ENCODE measurements at regions not wholly inside any gene's neighbourhood (a gene's known extent, or its start where the extent isn't known, plus 50 kb on each side); places are given as distances from the start of the nearest gene placed in this dataset.

GRCh38 chr12:87274594-87275245 is 754.5 kb downstream of the C12orf50 start:
- peak; percentile 53 for TF ChIP-seq CTCF (IDR thresholded peaks at IDR 0.05; ENCODE audit: insufficient read depth, low read depth, low read length, missing control alignments)
- DNase-seq (ENCODE audit: low read depth) = peak; percentile 29
- H3K4me3 ChIP-seq (ENCODE audit: low read length) = no peak overlapping the region

- no peak for TF ChIP-seq CTCF (IDR thresholded peaks at IDR 0.05; ENCODE audit: insufficient read depth, low read depth, low read length, missing control alignments)
- H3K4me3 ChIP-seq (ENCODE audit: low read length) = no peak overlapping the region
- no peak for DNase-seq (ENCODE audit: low read depth)
Observed at GRCh38 chr12:87272851-87273250, 756.4 kb downstream of the C12orf50 start.

- peak; percentile 8 for DNase-seq (ENCODE audit: low read depth)
- H3K4me3 ChIP-seq (ENCODE audit: low read length) = no peak overlapping the region
- no peak for TF ChIP-seq CTCF (IDR thresholded peaks at IDR 0.05; ENCODE audit: insufficient read depth, low read depth, low read length, missing control alignments)
Observed at GRCh38 chr12:87270919-87271318, 758.3 kb downstream of the C12orf50 start.

GRCh38 chr12:87266305-87266704 is 762.9 kb downstream of the C12orf50 start:
- no peak overlapping the region for H3K4me3 ChIP-seq (ENCODE audit: low read length)
- TF ChIP-seq CTCF (IDR thresholded peaks at IDR 0.05; ENCODE audit: insufficient read depth, low read depth, low read length, missing control alignments) = peak; percentile 38
- peak; percentile 19 for DNase-seq (ENCODE audit: low read depth)

- H3K4me3 ChIP-seq (ENCODE audit: low read length) = no peak overlapping the region
- TF ChIP-seq CTCF (IDR thresholded peaks at IDR 0.05; ENCODE audit: insufficient read depth, low read depth, low read length, missing control alignments) = no peak
- DNase-seq (ENCODE audit: low read depth) = no peak
Observed at GRCh38 chr12:87259391-87259790, 769.8 kb downstream of the C12orf50 start.

- no peak overlapping the region for H3K4me3 ChIP-seq (ENCODE audit: low read length)
- no peak for TF ChIP-seq CTCF (IDR thresholded peaks at IDR 0.05; ENCODE audit: insufficient read depth, low read depth, low read length, missing control alignments)
- DNase-seq (ENCODE audit: low read depth) = no peak
Observed at GRCh38 chr12:87254381-87255030, 774.7 kb downstream of the C12orf50 start.

- H3K4me3 ChIP-seq (ENCODE audit: low read length) = no peak overlapping the region
- no peak for TF ChIP-seq CTCF (IDR thresholded peaks at IDR 0.05; ENCODE audit: insufficient read depth, low read depth, low read length, missing control alignments)
- peak; percentile 44 for DNase-seq (ENCODE audit: low read depth)
Observed at GRCh38 chr12:87253157-87253556, 776.0 kb downstream of the C12orf50 start.
